ENCODE measurements at regions not wholly inside any gene's neighbourhood (a gene's known extent, or its start where the extent isn't known, plus 50 kb on each side); places are given as distances from the start of the nearest gene placed in this dataset.

DNA sequence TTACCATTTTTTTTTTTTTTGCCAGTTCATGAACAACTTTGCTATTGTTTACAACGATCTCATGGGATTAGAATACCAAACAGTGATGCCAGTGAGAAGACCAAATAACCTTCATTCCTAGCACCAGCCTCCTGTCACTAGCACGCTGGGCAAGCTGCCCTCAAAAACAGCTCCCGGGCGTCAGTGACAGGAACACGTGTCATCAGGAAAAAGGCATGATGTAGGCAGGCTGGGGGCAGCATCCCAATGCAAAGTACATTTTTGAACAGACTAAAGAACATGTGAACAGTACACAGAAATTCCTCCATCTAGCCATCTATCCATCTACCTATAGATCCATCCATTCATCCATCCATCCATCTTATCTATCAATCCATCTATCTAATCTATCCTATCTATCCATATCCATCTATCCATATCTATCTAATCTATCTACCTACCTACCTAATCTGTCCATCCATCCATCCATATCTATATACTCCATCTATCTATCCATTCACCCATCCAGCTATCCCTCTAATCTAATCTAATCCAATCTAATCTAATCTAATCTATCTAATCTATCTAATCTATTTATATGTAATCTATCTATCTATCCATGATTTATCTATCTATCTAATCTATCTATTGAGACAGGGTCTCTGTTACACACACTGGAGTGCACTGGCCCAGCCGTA lies 378.5 kb downstream of the SHANK2 start:
- no peak for TF ChIP-seq CREB1 (IDR thresholded peaks at IDR 0.05; ENCODE audit: low read depth)
- no peak for TF ChIP-seq YY1 (IDR thresholded peaks at IDR 0.05; ENCODE audit: low read depth)
- TF ChIP-seq TEAD4 (IDR thresholded peaks at IDR 0.05): no peak
- no peak for TF ChIP-seq EP300 (IDR thresholded peaks at IDR 0.05; ENCODE audit: borderline replicate concordance)
- TF ChIP-seq EGR1 (IDR thresholded peaks at IDR 0.05): no peak
- TF ChIP-seq, protein P1, sequence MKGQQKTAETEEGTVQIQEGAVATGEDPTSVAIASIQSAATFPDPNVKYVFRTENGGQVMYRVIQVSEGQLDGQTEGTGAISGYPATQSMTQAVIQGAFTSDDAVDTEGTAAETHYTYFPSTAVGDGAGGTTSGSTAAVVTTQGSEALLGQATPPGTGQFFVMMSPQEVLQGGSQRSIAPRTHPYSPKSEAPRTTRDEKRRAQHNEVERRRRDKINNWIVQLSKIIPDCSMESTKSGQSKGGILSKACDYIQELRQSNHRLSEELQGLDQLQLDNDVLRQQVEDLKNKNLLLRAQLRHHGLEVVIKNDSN (IDR thresholded peaks at IDR 0.05): no peak
- no peak for TF ChIP-seq RAD21 (IDR thresholded peaks at IDR 0.05; ENCODE audit: low read depth)
- no peak for TF ChIP-seq TAF1 (IDR thresholded peaks at IDR 0.05; ENCODE audit: low read depth)
- no peak for TF ChIP-seq ZBTB7A (IDR thresholded peaks at IDR 0.05; ENCODE audit: low read depth)
- no peak for TF ChIP-seq CEBPB (IDR thresholded peaks at IDR 0.05)
- TF ChIP-seq, protein P2, sequence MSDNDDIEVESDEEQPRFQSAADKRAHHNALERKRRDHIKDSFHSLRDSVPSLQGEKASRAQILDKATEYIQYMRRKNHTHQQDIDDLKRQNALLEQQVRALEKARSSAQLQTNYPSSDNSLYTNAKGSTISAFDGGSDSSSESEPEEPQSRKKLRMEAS (IDR thresholded peaks at IDR 0.05): no peak
- TF ChIP-seq, protein P3, sequence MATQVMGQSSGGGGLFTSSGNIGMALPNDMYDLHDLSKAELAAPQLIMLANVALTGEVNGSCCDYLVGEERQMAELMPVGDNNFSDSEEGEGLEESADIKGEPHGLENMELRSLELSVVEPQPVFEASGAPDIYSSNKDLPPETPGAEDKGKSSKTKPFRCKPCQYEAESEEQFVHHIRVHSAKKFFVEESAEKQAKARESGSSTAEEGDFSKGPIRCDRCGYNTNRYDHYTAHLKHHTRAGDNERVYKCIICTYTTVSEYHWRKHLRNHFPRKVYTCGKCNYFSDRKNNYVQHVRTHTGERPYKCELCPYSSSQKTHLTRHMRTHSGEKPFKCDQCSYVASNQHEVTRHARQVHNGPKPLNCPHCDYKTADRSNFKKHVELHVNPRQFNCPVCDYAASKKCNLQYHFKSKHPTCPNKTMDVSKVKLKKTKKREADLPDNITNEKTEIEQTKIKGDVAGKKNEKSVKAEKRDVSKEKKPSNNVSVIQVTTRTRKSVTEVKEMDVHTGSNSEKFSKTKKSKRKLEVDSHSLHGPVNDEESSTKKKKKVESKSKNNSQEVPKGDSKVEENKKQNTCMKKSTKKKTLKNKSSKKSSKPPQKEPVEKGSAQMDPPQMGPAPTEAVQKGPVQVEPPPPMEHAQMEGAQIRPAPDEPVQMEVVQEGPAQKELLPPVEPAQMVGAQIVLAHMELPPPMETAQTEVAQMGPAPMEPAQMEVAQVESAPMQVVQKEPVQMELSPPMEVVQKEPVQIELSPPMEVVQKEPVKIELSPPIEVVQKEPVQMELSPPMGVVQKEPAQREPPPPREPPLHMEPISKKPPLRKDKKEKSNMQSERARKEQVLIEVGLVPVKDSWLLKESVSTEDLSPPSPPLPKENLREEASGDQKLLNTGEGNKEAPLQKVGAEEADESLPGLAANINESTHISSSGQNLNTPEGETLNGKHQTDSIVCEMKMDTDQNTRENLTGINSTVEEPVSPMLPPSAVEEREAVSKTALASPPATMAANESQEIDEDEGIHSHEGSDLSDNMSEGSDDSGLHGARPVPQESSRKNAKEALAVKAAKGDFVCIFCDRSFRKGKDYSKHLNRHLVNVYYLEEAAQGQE (IDR thresholded peaks at IDR 0.05; ENCODE audit: low read depth): no peak
- TF ChIP-seq TCF12 (IDR thresholded peaks at IDR 0.05; ENCODE audit: low read depth): no peak
- TF ChIP-seq FOXM1 (IDR thresholded peaks at IDR 0.05; ENCODE audit: borderline replicate concordance, low read depth): no peak
- TF ChIP-seq NFIC (IDR thresholded peaks at IDR 0.05): no peak

DNA sequence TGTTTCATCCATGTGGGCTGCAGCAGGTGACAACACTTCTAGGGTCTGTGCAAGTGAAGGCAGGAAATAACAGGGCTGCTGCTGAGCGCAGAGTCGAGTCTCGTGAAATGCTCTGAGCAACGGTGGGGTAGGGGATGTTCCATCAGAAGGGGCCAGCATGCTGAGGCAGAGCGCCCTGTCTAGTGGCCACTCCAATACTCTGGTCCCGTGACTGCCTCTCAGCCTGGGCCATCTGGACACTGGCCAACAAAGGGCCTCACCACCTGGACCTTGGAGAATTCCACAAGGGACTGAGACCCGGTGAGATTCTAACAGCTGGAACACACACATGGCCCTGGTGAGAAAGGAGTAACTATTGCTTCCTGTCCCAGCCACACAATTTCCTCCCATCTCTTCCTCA lies 375.7 kb downstream of the SHANK2 start:
- no peak for TF ChIP-seq CREB1 (IDR thresholded peaks at IDR 0.05; ENCODE audit: low read depth)
- TF ChIP-seq RAD21 (IDR thresholded peaks at IDR 0.05; ENCODE audit: low read depth): no peak
- no peak for TF ChIP-seq NFIC (IDR thresholded peaks at IDR 0.05)
- TF ChIP-seq FOXM1 (IDR thresholded peaks at IDR 0.05; ENCODE audit: borderline replicate concordance, low read depth): no peak
- no peak for TF ChIP-seq TCF12 (IDR thresholded peaks at IDR 0.05; ENCODE audit: low read depth)
- TF ChIP-seq, protein P2 (IDR thresholded peaks at IDR 0.05): no peak
- TF ChIP-seq CEBPB (IDR thresholded peaks at IDR 0.05): no peak
- TF ChIP-seq, protein P3 (IDR thresholded peaks at IDR 0.05; ENCODE audit: low read depth): no peak
- TF ChIP-seq EGR1 (IDR thresholded peaks at IDR 0.05): no peak
- TF ChIP-seq YY1 (IDR thresholded peaks at IDR 0.05; ENCODE audit: low read depth): no peak
- no peak for TF ChIP-seq EP300 (IDR thresholded peaks at IDR 0.05; ENCODE audit: borderline replicate concordance)
- no peak for TF ChIP-seq TEAD4 (IDR thresholded peaks at IDR 0.05)
- TF ChIP-seq, protein P1 (IDR thresholded peaks at IDR 0.05): no peak
- TF ChIP-seq ZBTB7A (IDR thresholded peaks at IDR 0.05; ENCODE audit: low read depth): no peak
- no peak for TF ChIP-seq TAF1 (IDR thresholded peaks at IDR 0.05; ENCODE audit: low read depth)

DNA sequence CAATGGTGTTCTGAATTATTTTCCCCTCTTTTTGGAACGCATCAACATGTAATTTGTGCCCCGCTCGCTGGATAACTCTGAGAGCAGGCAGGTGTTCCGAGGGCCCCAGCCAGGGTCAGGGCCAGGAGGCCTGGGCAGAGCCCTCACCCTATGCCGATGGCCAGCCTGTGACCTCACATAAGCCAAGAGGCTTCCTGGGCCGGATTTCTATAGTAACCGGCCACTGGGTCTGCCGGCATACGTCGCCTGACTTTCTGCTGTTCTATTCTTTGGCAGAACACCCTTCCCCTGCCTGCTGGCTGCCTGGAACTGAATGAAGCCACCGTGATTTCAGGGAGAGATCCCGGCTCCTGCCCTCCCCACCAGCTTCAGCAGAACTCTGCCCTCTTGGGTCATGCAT lies 375.2 kb downstream of the SHANK2 start:
- TF ChIP-seq CREB1 (IDR thresholded peaks at IDR 0.05; ENCODE audit: low read depth) (no peak), RAD21 (IDR thresholded peaks at IDR 0.05; ENCODE audit: low read depth) (no peak), TEAD4 (IDR thresholded peaks at IDR 0.05) (no peak), NFIC (IDR thresholded peaks at IDR 0.05) (no peak), EP300 (IDR thresholded peaks at IDR 0.05; ENCODE audit: borderline replicate concordance) (no peak), ZBTB7A (IDR thresholded peaks at IDR 0.05; ENCODE audit: low read depth) (no peak), EGR1 (IDR thresholded peaks at IDR 0.05) (no peak), TAF1 (IDR thresholded peaks at IDR 0.05; ENCODE audit: low read depth) (no peak), FOXM1 (IDR thresholded peaks at IDR 0.05; ENCODE audit: borderline replicate concordance, low read depth) (no peak), CEBPB (IDR thresholded peaks at IDR 0.05) (no peak), YY1 (IDR thresholded peaks at IDR 0.05; ENCODE audit: low read depth) (no peak), TCF12 (IDR thresholded peaks at IDR 0.05; ENCODE audit: low read depth) (no peak)
- TF ChIP-seq, protein P2 (IDR thresholded peaks at IDR 0.05): no peak
- TF ChIP-seq, protein P3 (IDR thresholded peaks at IDR 0.05; ENCODE audit: low read depth): no peak
- TF ChIP-seq, protein P1 (IDR thresholded peaks at IDR 0.05): no peak
